Hepatocyte (in vitro differentiated cells): ENCODE measurements at regions not wholly inside any gene's neighbourhood (a gene's known extent, or its start where the extent isn't known, plus 50 kb on each side); places are given as distances from the start of the nearest gene placed in this dataset.
A peak's percentile ranks its signal among the peaks of the same experiment; 100 is the strongest.

Experiments
- DNase-seq: peaks from one replicate; pipeline ENCODE4 v3.0.0-alpha.2; 2016; ENCODE audit warnings: low spot score
- H2AFZ ChIP-seq: fragments of 200-600 bp; sonication (generic); 2 replicates; pipeline ENCODE4 v1.6.0; 2016; ENCODE audit warnings: antibody characterized with exemption, mild to moderate bottlenecking
- H3K27ac ChIP-seq: fragments of 200-600 bp; sonication (generic); 2 replicates; pipeline ENCODE4 v1.5.1; 2016; ENCODE audit warnings: mild to moderate bottlenecking
- H3K27me3 ChIP-seq: fragments of 200-600 bp; sonication (generic); 2 replicates; pipeline ENCODE4 v1.6.1; 2016
- H3K36me3 ChIP-seq: fragments of 200-600 bp; sonication (generic); replicated peaks from 2 replicates; pipeline ENCODE4 v1.5.1; 2016; ENCODE audit warnings: low read depth; ENCODE audit not compliant: insufficient read depth
- H3K4me1 ChIP-seq: fragments of 200-600 bp; sonication (generic); 2 replicates; pipeline ENCODE4 v1.5.1; 2016; ENCODE audit warnings: mild to moderate bottlenecking, moderate library complexity; ENCODE audit not compliant: insufficient read depth
- H3K4me2 ChIP-seq: fragments of 200-600 bp; sonication (generic); 2 replicates; pipeline ENCODE4 v1.6.0; 2016
- H3K4me3 ChIP-seq: fragments of 200-600 bp; sonication (generic); 2 replicates; pipeline ENCODE4 v1.5.1; 2016; ENCODE audit warnings: mild to moderate bottlenecking
- H3K79me2 ChIP-seq: fragments of 200-600 bp; sonication (generic); 2 replicates; pipeline ENCODE4 v1.6.0; 2017; ENCODE audit warnings: mild to moderate bottlenecking
- H3K9me2 ChIP-seq: fragments of 200-600 bp; sonication (generic); replicated peaks from 2 replicates; pipeline ENCODE4 v1.6.0; 2017; ENCODE audit warnings: mild to moderate bottlenecking; ENCODE audit not compliant: insufficient read depth
- H3K9me3 ChIP-seq: fragments of 200-600 bp; sonication (generic); 2 replicates; pipeline ENCODE4 v1.5.1; 2016; ENCODE audit warnings: low read depth, mild to moderate bottlenecking
- H4K20me1 ChIP-seq: fragments of 200-600 bp; sonication (generic); 2 replicates; pipeline ENCODE4 v1.6.0; 2016; ENCODE audit warnings: mild to moderate bottlenecking; ENCODE audit not compliant: insufficient read depth, poor library complexity, severe bottlenecking
- CTCF ChIP-seq: fragments of 200-600 bp; sonication (generic); IDR thresholded peaks from 2 replicates; pipeline ENCODE4 v1.5.1; 2016; ENCODE audit warnings: antibody characterized with exemption, mild to moderate bottlenecking; ENCODE audit not compliant: poor library complexity
- EZH2 ChIP-seq: fragments of 200-600 bp; sonication (generic); IDR thresholded peaks from 2 replicates; pipeline ENCODE4 v1.6.1; 2016; ENCODE audit warnings: antibody characterized with exemption, mild to moderate bottlenecking, borderline replicate concordance
- EZH2phosphoT487 ChIP-seq: fragments of 200-600 bp; sonication (generic); IDR thresholded peaks from one replicate; pipeline ENCODE4 v1.6.1; 2018; ENCODE audit warnings: antibody characterized with exemption, mild to moderate bottlenecking, low read depth, moderate library complexity; ENCODE audit not compliant: unreplicated experiment, severe bottlenecking
- WGBS: methylation state at CpG from one replicate; pipeline ENCODE4 v1.1.6; 2016; ENCODE audit warnings: low lambda C conversion rate; ENCODE audit errors: missing lambda C conversion rate; 5-methylcytosine and 5-hydroxymethylcytosine counted together

GRCh38 chr3:112751564-112752512 lies 94.8 kb downstream of the CD200R1L start:
- H3K27me3 ChIP-seq: no peaks in the 10 kb centered on the region

GRCh38 chr3:112751061-112751460 lies 95.6 kb downstream of the CD200R1L start:
- H3K36me3 ChIP-seq: no peaks in the 10 kb centered on the region
- no peak overlapping the region for H3K4me3 ChIP-seq
- no peaks in the 10 kb centered on the region for H3K79me2 ChIP-seq
- H2AFZ ChIP-seq: no peak overlapping the region
- TF ChIP-seq CTCF (no peak), EZH2 (no peak), EZH2phosphoT487 (no peak)
- H3K27ac ChIP-seq: peak overlapping the region; percentile 76
- no peak for DNase-seq
- WGBS: 90% methylated on average over 1 of the region's 1 CpG
- no peak overlapping the region for H3K4me2 ChIP-seq
- no peaks in the 10 kb centered on the region for H4K20me1 ChIP-seq
- H3K9me3 ChIP-seq: no peaks in the 10 kb centered on the region
- no peaks in the 10 kb centered on the region for H3K27me3 ChIP-seq
- H3K4me1 ChIP-seq: no peaks in the 10 kb centered on the region
- H3K9me2 ChIP-seq: no peaks in the 10 kb centered on the region

More at GRCh38 chr3:112751564-112752512, 94.8 kb downstream of the CD200R1L start:
- Histone ChIP-seq H3K4me1 (no peaks in the 10 kb centered on the region), H3K9me2 (no peaks in the 10 kb centered on the region), H3K27ac (peak overlapping the region; percentile 76), H3K9me3 (no peaks in the 10 kb centered on the region), H4K20me1 (no peaks in the 10 kb centered on the region), H3K4me3 (no peak overlapping the region), H3K79me2 (no peaks in the 10 kb centered on the region), H3K4me2 (no peak overlapping the region), H3K36me3 (no peaks in the 10 kb centered on the region), H2AFZ (no peak overlapping the region)
- TF ChIP-seq EZH2phosphoT487 (no peak), EZH2 (no peak), CTCF (no peak)
- WGBS: 63% methylated on average over 3 of the region's 3 CpGs
- peak; percentile 50 for DNase-seq

GRCh38 chr3:112747624-112748023 lies 99.0 kb downstream of the CD200R1L start:
- WGBS: 90% methylated on average over 3 of the region's 3 CpGs
- H3K79me2 ChIP-seq: no peaks in the 10 kb centered on the region
- H3K4me2 ChIP-seq: no peak overlapping the region
- no peak overlapping the region for H3K27ac ChIP-seq
- no peak overlapping the region for H3K4me3 ChIP-seq
- no peaks in the 10 kb centered on the region for H3K36me3 ChIP-seq
- no peaks in the 10 kb centered on the region for H3K27me3 ChIP-seq
- TF ChIP-seq CTCF (no peak), EZH2phosphoT487 (no peak), EZH2 (no peak)
- H3K9me2 ChIP-seq: no peaks in the 10 kb centered on the region
- DNase-seq: no peak
- H3K4me1 ChIP-seq: no peaks in the 10 kb centered on the region
- H2AFZ ChIP-seq: no peak overlapping the region
- no peaks in the 10 kb centered on the region for H4K20me1 ChIP-seq
- H3K9me3 ChIP-seq: no peaks in the 10 kb centered on the region
